ENCODE measurements at regions not wholly inside any gene's neighbourhood (a gene's known extent, or its start where the extent isn't known, plus 50 kb on each side); places are given as distances from the start of the nearest gene placed in this dataset.

DNA sequence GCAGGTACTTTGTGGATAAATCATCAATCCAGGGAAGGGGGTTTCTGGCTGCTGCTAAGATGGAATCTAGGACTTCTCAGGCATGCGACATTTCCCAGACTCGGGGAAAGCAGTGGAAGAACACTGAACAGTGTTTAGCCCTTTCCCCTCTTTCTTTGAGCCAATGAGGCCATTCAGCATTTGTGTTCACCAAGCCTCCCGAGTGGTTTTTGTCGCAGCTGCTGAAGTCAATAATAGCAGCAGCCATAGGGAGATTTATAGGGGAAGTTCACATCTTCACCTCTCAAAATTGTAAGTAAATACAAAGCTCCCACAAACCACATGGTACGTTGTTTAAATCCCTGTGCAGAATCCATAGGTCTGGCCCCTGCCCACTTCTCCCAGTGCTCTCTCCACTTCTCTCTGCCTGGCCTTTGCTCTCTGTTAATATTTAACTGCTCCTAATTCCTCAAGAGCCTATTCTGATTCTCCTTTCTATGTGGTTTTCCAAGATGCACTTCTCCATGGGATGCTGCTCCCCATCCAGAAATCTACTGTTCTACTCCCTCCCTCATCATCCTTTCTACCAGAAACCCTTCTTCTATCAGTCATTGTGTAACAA lies 230.7 kb downstream of the SHQ1 start:
- no peak for DNase-seq (ENCODE audit: low spot score)
- Mint-ChIP-seq H3K9me3 (no peaks in the 10 kb centered on the region), H3K4me3 (no peak overlapping the region), H3K27me3 (ENCODE audit: insufficient read depth, low read depth, poor library complexity) (no peaks in the 10 kb centered on the region), H3K27ac (no peak overlapping the region), H3K36me3 (ENCODE audit: low read depth) (no peaks in the 10 kb centered on the region), H3K4me1 (peaks cover 5% of the 10 kb centered on the region; the same call in 1 of the 3 replicates)
- H3K27me3 ChIP-seq (ENCODE audit: insufficient read depth) = no peaks in the 10 kb centered on the region
- H3K4me3 ChIP-seq = no peak overlapping the region
- no peaks in the 10 kb centered on the region for H3K36me3 ChIP-seq (ENCODE audit: insufficient read depth)
- H3K4me2 ChIP-seq = no peak overlapping the region
- peaks cover 5% of the 10 kb centered on the region; the same call in 1 of the 2 replicates for H3K9me2 ChIP-seq (ENCODE audit: insufficient read depth)
- no peak overlapping the region for H3K27ac ChIP-seq (ENCODE audit: low read depth)
- H3F3A ChIP-seq (replicated peaks; ENCODE audit: low read depth) = no peaks in the 10 kb centered on the region
- H3K4me1 ChIP-seq (ENCODE audit: insufficient read depth) = no peaks in the 10 kb centered on the region
- TF ChIP-seq JUNB (IDR thresholded peaks at IDR 0.05; ENCODE audit: unreplicated experiment) (no peak), STAT1 (IDR thresholded peaks at IDR 0.05; ENCODE audit: unreplicated experiment) (no peak), ZNF331 (CRISPR knock-in tag; IDR thresholded peaks at IDR 0.05; ENCODE audit: low read depth) (no peak), ZNF462 (CRISPR knock-in tag; IDR thresholded peaks at IDR 0.05) (no peak), NANOG (IDR thresholded peaks at IDR 0.05; ENCODE audit: borderline replicate concordance) (no peak), EZH2phosphoT487 (IDR thresholded peaks at IDR 0.05; ENCODE audit: unreplicated experiment) (no peak), CTCF (conservative IDR thresholded peaks at IDR 0.05; ENCODE audit: low read depth in 2 of 2) (no peak), EZH2 (IDR thresholded peaks at IDR 0.05; ENCODE audit: low read depth, unreplicated experiment) (no peak)
- TF ChIP-seq, protein P1, sequence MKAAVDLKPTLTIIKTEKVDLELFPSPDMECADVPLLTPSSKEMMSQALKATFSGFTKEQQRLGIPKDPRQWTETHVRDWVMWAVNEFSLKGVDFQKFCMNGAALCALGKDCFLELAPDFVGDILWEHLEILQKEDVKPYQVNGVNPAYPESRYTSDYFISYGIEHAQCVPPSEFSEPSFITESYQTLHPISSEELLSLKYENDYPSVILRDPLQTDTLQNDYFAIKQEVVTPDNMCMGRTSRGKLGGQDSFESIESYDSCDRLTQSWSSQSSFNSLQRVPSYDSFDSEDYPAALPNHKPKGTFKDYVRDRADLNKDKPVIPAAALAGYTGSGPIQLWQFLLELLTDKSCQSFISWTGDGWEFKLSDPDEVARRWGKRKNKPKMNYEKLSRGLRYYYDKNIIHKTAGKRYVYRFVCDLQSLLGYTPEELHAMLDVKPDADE (IDR thresholded peaks at IDR 0.05) = no peak
- TF ChIP-seq, protein P2, sequence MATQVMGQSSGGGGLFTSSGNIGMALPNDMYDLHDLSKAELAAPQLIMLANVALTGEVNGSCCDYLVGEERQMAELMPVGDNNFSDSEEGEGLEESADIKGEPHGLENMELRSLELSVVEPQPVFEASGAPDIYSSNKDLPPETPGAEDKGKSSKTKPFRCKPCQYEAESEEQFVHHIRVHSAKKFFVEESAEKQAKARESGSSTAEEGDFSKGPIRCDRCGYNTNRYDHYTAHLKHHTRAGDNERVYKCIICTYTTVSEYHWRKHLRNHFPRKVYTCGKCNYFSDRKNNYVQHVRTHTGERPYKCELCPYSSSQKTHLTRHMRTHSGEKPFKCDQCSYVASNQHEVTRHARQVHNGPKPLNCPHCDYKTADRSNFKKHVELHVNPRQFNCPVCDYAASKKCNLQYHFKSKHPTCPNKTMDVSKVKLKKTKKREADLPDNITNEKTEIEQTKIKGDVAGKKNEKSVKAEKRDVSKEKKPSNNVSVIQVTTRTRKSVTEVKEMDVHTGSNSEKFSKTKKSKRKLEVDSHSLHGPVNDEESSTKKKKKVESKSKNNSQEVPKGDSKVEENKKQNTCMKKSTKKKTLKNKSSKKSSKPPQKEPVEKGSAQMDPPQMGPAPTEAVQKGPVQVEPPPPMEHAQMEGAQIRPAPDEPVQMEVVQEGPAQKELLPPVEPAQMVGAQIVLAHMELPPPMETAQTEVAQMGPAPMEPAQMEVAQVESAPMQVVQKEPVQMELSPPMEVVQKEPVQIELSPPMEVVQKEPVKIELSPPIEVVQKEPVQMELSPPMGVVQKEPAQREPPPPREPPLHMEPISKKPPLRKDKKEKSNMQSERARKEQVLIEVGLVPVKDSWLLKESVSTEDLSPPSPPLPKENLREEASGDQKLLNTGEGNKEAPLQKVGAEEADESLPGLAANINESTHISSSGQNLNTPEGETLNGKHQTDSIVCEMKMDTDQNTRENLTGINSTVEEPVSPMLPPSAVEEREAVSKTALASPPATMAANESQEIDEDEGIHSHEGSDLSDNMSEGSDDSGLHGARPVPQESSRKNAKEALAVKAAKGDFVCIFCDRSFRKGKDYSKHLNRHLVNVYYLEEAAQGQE (IDR thresholded peaks at IDR 0.05; ENCODE audit: unreplicated experiment) = no peak
- H4K20me1 ChIP-seq (replicated peaks; ENCODE audit: insufficient read depth) = no peaks in the 10 kb centered on the region
- H2AFZ ChIP-seq = no peak overlapping the region
- ATAC-seq = no peak
- H3K79me2 ChIP-seq (replicated peaks; ENCODE audit: insufficient read depth) = no peaks in the 10 kb centered on the region
